Hepatocyte (in vitro differentiated cells): ENCODE measurements at regions not wholly inside any gene's neighbourhood (a gene's known extent, or its start where the extent isn't known, plus 50 kb on each side); places are given as distances from the start of the nearest gene placed in this dataset.
A peak's percentile ranks its signal among the peaks of the same experiment; 100 is the strongest.

Source experiments
- DNase-seq: peaks from one replicate; pipeline ENCODE4 v3.0.0-alpha.2; 2016; ENCODE audit warnings: low spot score
- H2AFZ ChIP-seq: fragments of 200-600 bp; sonication (generic); 2 replicates; pipeline ENCODE4 v1.6.0; 2016; ENCODE audit warnings: antibody characterized with exemption, mild to moderate bottlenecking
- H3K27ac ChIP-seq: fragments of 200-600 bp; sonication (generic); 2 replicates; pipeline ENCODE4 v1.5.1; 2016; ENCODE audit warnings: mild to moderate bottlenecking
- H3K27me3 ChIP-seq: fragments of 200-600 bp; sonication (generic); 2 replicates; pipeline ENCODE4 v1.6.1; 2016
- H3K36me3 ChIP-seq: fragments of 200-600 bp; sonication (generic); replicated peaks from 2 replicates; pipeline ENCODE4 v1.5.1; 2016; ENCODE audit warnings: low read depth; ENCODE audit not compliant: insufficient read depth
- H3K4me1 ChIP-seq: fragments of 200-600 bp; sonication (generic); 2 replicates; pipeline ENCODE4 v1.5.1; 2016; ENCODE audit warnings: mild to moderate bottlenecking, moderate library complexity; ENCODE audit not compliant: insufficient read depth
- H3K4me2 ChIP-seq: fragments of 200-600 bp; sonication (generic); 2 replicates; pipeline ENCODE4 v1.6.0; 2016
- H3K4me3 ChIP-seq: fragments of 200-600 bp; sonication (generic); 2 replicates; pipeline ENCODE4 v1.5.1; 2016; ENCODE audit warnings: mild to moderate bottlenecking
- H3K79me2 ChIP-seq: fragments of 200-600 bp; sonication (generic); 2 replicates; pipeline ENCODE4 v1.6.0; 2017; ENCODE audit warnings: mild to moderate bottlenecking
- H3K9me2 ChIP-seq: fragments of 200-600 bp; sonication (generic); replicated peaks from 2 replicates; pipeline ENCODE4 v1.6.0; 2017; ENCODE audit warnings: mild to moderate bottlenecking; ENCODE audit not compliant: insufficient read depth
- H3K9me3 ChIP-seq: fragments of 200-600 bp; sonication (generic); 2 replicates; pipeline ENCODE4 v1.5.1; 2016; ENCODE audit warnings: low read depth, mild to moderate bottlenecking
- H4K20me1 ChIP-seq: fragments of 200-600 bp; sonication (generic); 2 replicates; pipeline ENCODE4 v1.6.0; 2016; ENCODE audit warnings: mild to moderate bottlenecking; ENCODE audit not compliant: insufficient read depth, poor library complexity, severe bottlenecking
- CTCF ChIP-seq: fragments of 200-600 bp; sonication (generic); IDR thresholded peaks from 2 replicates; pipeline ENCODE4 v1.5.1; 2016; ENCODE audit warnings: antibody characterized with exemption, mild to moderate bottlenecking; ENCODE audit not compliant: poor library complexity
- EZH2 ChIP-seq: fragments of 200-600 bp; sonication (generic); IDR thresholded peaks from 2 replicates; pipeline ENCODE4 v1.6.1; 2016; ENCODE audit warnings: antibody characterized with exemption, mild to moderate bottlenecking, borderline replicate concordance
- EZH2phosphoT487 ChIP-seq: fragments of 200-600 bp; sonication (generic); IDR thresholded peaks from one replicate; pipeline ENCODE4 v1.6.1; 2018; ENCODE audit warnings: antibody characterized with exemption, mild to moderate bottlenecking, low read depth, moderate library complexity; ENCODE audit not compliant: unreplicated experiment, severe bottlenecking
- WGBS: methylation state at CpG from one replicate; pipeline ENCODE4 v1.1.6; 2016; ENCODE audit warnings: low lambda C conversion rate; ENCODE audit errors: missing lambda C conversion rate; 5-methylcytosine and 5-hydroxymethylcytosine counted together

DNA sequence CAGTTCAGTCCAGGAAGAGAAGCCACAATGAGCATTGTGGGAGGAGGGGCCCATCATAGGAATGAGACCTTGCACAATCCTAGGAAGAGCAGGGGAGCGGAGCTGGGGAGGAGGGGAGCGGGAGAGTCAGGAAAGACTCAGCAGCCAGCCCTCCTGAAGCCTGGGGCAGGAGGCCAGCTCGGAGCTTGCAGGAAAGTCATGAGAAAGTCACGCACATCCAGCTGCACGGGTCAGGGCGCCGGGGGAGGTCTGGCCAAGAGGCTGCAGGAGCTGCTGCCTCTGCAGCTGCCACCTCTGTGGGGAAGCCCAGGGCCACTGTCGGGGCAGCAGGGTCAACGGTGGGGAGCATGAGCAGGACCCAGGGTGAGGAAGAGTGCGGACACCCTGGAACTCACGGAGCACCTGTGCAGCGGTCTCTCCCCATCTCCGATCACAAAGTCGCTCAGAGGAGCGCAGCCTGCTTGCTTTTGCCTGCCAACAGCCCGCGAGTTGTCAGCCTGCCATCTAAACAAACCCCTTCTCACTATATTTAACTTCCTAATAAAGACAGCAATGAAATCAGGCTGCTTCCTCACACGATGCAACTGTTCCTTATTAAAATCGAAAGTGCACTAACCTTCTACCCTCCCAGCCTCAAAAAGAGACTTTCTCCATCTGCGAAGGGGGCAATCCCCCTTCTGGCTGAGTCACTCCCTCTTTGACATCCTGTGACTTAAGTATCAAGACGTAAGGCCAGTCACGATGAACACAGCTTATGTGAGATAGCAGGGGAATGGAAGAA lies 52.9 kb upstream of the RTL6 start:
- Histone ChIP-seq H3K36me3 (no peaks in the 10 kb centered on the region), H3K4me1 (peaks cover 4% of the 10 kb centered on the region), H2AFZ (no peak overlapping the region), H3K4me3 (no peak overlapping the region), H4K20me1 (no peaks in the 10 kb centered on the region), H3K79me2 (no peaks in the 10 kb centered on the region), H3K9me3 (no peaks in the 10 kb centered on the region), H3K4me2 (peak overlapping the region; percentile 64), H3K27ac (peak overlapping the region; percentile 78), H3K27me3 (no peaks in the 10 kb centered on the region), H3K9me2 (no peaks in the 10 kb centered on the region)
- DNase-seq: peak; percentile 73
- no peak for TF ChIP-seq CTCF
- TF ChIP-seq EZH2: no peak
- no peak for TF ChIP-seq EZH2phosphoT487
- 74% methylated on average over 22 of the region's 22 CpGs for WGBS

DNA sequence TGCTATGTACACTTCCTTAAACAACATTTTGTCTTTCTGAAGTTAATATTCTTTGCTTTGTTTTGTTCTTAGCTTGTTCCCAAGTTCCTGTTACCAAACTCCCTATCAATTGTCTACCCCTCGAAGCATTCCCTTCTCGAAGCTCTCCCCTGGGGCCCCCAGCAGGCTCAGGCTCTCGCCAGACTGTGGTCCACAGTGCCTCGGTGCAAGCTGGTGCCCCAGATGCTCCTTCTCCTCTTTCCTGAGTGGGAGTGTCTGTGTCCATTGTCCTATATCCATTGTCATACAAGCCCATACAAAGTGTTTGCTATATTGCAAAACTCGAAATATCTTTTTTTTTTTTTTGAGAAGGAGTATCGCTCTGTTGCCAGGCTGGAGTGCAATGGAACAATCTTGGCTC lies 51.7 kb upstream of the RTL6 start:
- Histone ChIP-seq H2AFZ (no peak overlapping the region), H3K4me1 (peaks cover 4% of the 10 kb centered on the region), H3K4me2 (no peak overlapping the region), H3K36me3 (no peaks in the 10 kb centered on the region), H3K27me3 (no peaks in the 10 kb centered on the region), H3K4me3 (no peak overlapping the region), H4K20me1 (no peaks in the 10 kb centered on the region), H3K9me3 (no peaks in the 10 kb centered on the region), H3K9me2 (no peaks in the 10 kb centered on the region), H3K27ac (no peak overlapping the region), H3K79me2 (no peaks in the 10 kb centered on the region)
- no peak for DNase-seq
- TF ChIP-seq EZH2phosphoT487 (no peak), EZH2 (no peak), CTCF (no peak)
- 82% methylated on average over 6 of the region's 6 CpGs for WGBS

DNA sequence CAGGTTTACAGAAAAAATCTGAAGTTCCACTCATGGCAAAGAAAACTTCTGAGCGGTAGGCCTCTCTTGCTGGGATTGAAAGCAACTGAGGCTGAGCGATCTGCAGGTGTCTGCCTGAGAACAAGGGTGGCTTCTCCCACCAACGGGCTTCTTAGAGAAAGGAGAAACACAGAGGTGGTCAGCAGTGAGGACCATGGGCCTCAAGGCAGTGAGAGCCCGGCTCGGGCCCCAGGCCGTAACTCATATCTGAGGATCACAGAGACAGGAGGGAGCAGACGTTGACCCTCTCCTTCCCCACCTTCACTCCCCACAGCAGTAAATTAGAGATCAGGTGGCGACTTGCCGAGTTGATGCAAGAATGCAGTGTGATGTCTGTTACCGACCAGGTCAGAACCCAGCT lies 50.9 kb upstream of the RTL6 start:
- Histone ChIP-seq H3K9me2 (no peaks in the 10 kb centered on the region), H2AFZ (no peak overlapping the region), H3K4me1 (peaks cover 6% of the 10 kb centered on the region), H3K4me2 (no peak overlapping the region), H3K36me3 (no peaks in the 10 kb centered on the region), H4K20me1 (no peaks in the 10 kb centered on the region), H3K27ac (no peak overlapping the region), H3K4me3 (no peak overlapping the region), H3K9me3 (no peaks in the 10 kb centered on the region), H3K27me3 (no peaks in the 10 kb centered on the region), H3K79me2 (no peaks in the 10 kb centered on the region)
- WGBS: 74% methylated on average over 10 of the region's 10 CpGs
- DNase-seq: no peak
- TF ChIP-seq EZH2phosphoT487 (no peak), CTCF (no peak), EZH2 (no peak)
